ENCODE measurements at regions not wholly inside any gene's neighbourhood (a gene's known extent, or its start where the extent isn't known, plus 50 kb on each side); places are given as distances from the start of the nearest gene placed in this dataset.
A peak's percentile ranks its signal among the peaks of the same experiment; 100 is the strongest.

GRCh38 chr5:57938174-57938557, 455.6 kb upstream of the ACTBL2 start (continued):
- TF ChIP-seq IRF3 (IDR thresholded peaks at IDR 0.05; ENCODE audit: low read depth, low read length) = no peak

- no peaks in the 10 kb centered on the region for H3F3A ChIP-seq (replicated peaks; ENCODE audit: insufficient read depth)
- H3K9me2 ChIP-seq = no peaks in the 10 kb centered on the region
- no peaks in the 10 kb centered on the region for H3K36me3 ChIP-seq (replicated peaks in 1 of 2; ENCODE audit: control insufficient read depth in 1 of 2, insufficient read depth in 2 of 2, low read length in 1 of 2)
- H3K79me2 ChIP-seq (ENCODE audit: insufficient read depth) = no peaks in the 10 kb centered on the region
- DNase-seq = no peak
- H3K4me3 ChIP-seq (ENCODE audit: low read depth in 2 of 2, low read length in 1 of 2) = no peak overlapping the region
- H4K20me1 ChIP-seq (ENCODE audit: insufficient read depth) = no peaks in the 10 kb centered on the region
- ChIA-PET POLR2A (no interaction called here), CTCF (no interaction called here)
- no peaks in the 10 kb centered on the region for H3K27me3 ChIP-seq (ENCODE audit: insufficient read depth)
- 0 out of 2 replicates have a peak overlapping the region, but pooled peaks have one; percentile 2 for H2AFZ ChIP-seq (ENCODE audit: low read depth)
- no peak overlapping the region for H3K4me2 ChIP-seq
- H3K4me1 ChIP-seq (ENCODE audit: control insufficient read depth in 1 of 2, insufficient read depth in 2 of 2, low read depth in 1 of 2, low read length in 1 of 2) = no peaks in the 10 kb centered on the region; a peak in 1 of 4 replicates
- 94% methylated on average over 4 of the region's 4 CpGs for WGBS (ENCODE audit: low lambda C conversion rate)
- no peaks in the 10 kb centered on the region for H3K9me3 ChIP-seq
- TF ChIP-seq CHD2 (IDR thresholded peaks at IDR 0.05; ENCODE audit: low read length, partially characterized antibody) = no peak
- TF ChIP-seq TCF12 (IDR thresholded peaks at IDR 0.05) = peak; percentile 25; the same call in 1 of the 2 replicates
- H3K27ac ChIP-seq (ENCODE audit: low read depth in 2 of 2, low read length in 1 of 2) = no peak overlapping the region
- H3K9ac ChIP-seq = no peak overlapping the region
Observed at GRCh38 chr5:57937501-57938173, 455.0 kb upstream of the ACTBL2 start.

- ChIA-PET POLR2A (no interaction called here), CTCF (no interaction called here)
- no peaks in the 10 kb centered on the region for H3F3A ChIP-seq (replicated peaks; ENCODE audit: insufficient read depth)
- TF ChIP-seq IRF3 (IDR thresholded peaks at IDR 0.05; ENCODE audit: low read depth, low read length) (no peak), RCOR1 (IDR thresholded peaks at IDR 0.05; ENCODE audit: low read length) (no peak), FOSL2 (IDR thresholded peaks at IDR 0.05; ENCODE audit: borderline replicate concordance, low read depth) (no peak), ELF1 (IDR thresholded peaks at IDR 0.05) (no peak), TEAD4 (IDR thresholded peaks at IDR 0.05; ENCODE audit: borderline replicate concordance, insufficient read depth) (no peak), USF2 (IDR thresholded peaks at IDR 0.05; ENCODE audit: borderline replicate concordance, low read depth, low read length) (no peak), FOXJ3 (CRISPR knock-in tag; IDR thresholded peaks at IDR 0.05) (no peak), JUND (IDR thresholded peaks at IDR 0.05) (no peak)
- no peak overlapping the region for H3K9ac ChIP-seq
- H3K4me3 ChIP-seq (ENCODE audit: low read depth in 2 of 2, low read length in 1 of 2) = no peak overlapping the region
- H2AFZ ChIP-seq (ENCODE audit: low read depth) = peak overlapping the region; percentile 50
- no peaks in the 10 kb centered on the region; a peak in 1 of 4 replicates for H3K4me1 ChIP-seq (ENCODE audit: control insufficient read depth in 1 of 2, insufficient read depth in 2 of 2, low read depth in 1 of 2, low read length in 1 of 2)
- H3K9me2 ChIP-seq = no peaks in the 10 kb centered on the region
- H4K20me1 ChIP-seq (ENCODE audit: insufficient read depth) = no peaks in the 10 kb centered on the region
- DNase-seq = no peak
- no peaks in the 10 kb centered on the region for H3K79me2 ChIP-seq (ENCODE audit: insufficient read depth)
- H3K27ac ChIP-seq (ENCODE audit: low read depth in 2 of 2, low read length in 1 of 2) = no peak overlapping the region
- 63% methylated on average over 3 of the region's 3 CpGs for WGBS (ENCODE audit: low lambda C conversion rate)
- H3K36me3 ChIP-seq (replicated peaks in 1 of 2; ENCODE audit: control insufficient read depth in 1 of 2, insufficient read depth in 2 of 2, low read length in 1 of 2) = no peaks in the 10 kb centered on the region
- H3K27me3 ChIP-seq (ENCODE audit: insufficient read depth) = no peaks in the 10 kb centered on the region
- H3K9me3 ChIP-seq = no peaks in the 10 kb centered on the region
- no peak overlapping the region for H3K4me2 ChIP-seq
Observed at GRCh38 chr5:57937025-57937424, 454.4 kb upstream of the ACTBL2 start.
